ENCODE measurements at regions not wholly inside any gene's neighbourhood (a gene's known extent, or its start where the extent isn't known, plus 50 kb on each side); places are given as distances from the start of the nearest gene placed in this dataset.

GRCh38 chr10:117757086-117757720 lies 214.7 kb downstream of the EMX2 start:
- Histone ChIP-seq H3K36me3 (no peaks in the 10 kb centered on the region), H3K4me3 (no peak overlapping the region), H3K27me3 (peaks cover 0 to 3% of the 10 kb centered on the region in 2 donors), H3K4me1 (peaks cover 0 to 18% (median 7%) of the 10 kb centered on the region in 4 donors), H3K27ac (no peak overlapping the region), H3K9me3 (no peaks in the 10 kb centered on the region)
- no peak for DNase-seq
- intact Hi-C loops (cut with DNase I; ENCODE audit: low total_unique reads), result loop anchor here (10.0 kb wide), 1 partner anchor 192 kb away; no protein-coding TSS in a partner anchor
- no peak for TF ChIP-seq CTCF (IDR thresholded peaks at IDR 0.05)

- H3K27me3 ChIP-seq, result peaks cover 0 to 3% of the 10 kb centered on the region in 2 donors
- no peak for DNase-seq
- no peak for TF ChIP-seq CTCF (IDR thresholded peaks at IDR 0.05)
- H3K36me3 ChIP-seq, result no peaks in the 10 kb centered on the region
- H3K9me3 ChIP-seq, result no peaks in the 10 kb centered on the region
- peaks cover 0 to 23% (median 7%) of the 10 kb centered on the region in 4 donors for H3K4me1 ChIP-seq
- intact Hi-C loops (cut with DNase I; ENCODE audit: low total_unique reads), result loop anchor here (10.0 kb wide), 1 partner anchor 194 kb away; no protein-coding TSS in a partner anchor
- H3K4me3 ChIP-seq, result no peak overlapping the region
- no peak overlapping the region for H3K27ac ChIP-seq
These were observed 216.7 kb downstream of the EMX2 start for GRCh38 chr10:117759266-117759665.

- intact Hi-C loops (cut with DNase I; ENCODE audit: low total_unique reads), result no loop called here
- no peak for TF ChIP-seq CTCF (IDR thresholded peaks at IDR 0.05)
- no peak for DNase-seq
These were observed 219.1 kb downstream of the EMX2 start for GRCh38 chr10:117761695-117762094.

GRCh38 chr10:117762126-117762818 lies 219.7 kb downstream of the EMX2 start:
- TF ChIP-seq CTCF (IDR thresholded peaks at IDR 0.05), result no peak
- no peak for DNase-seq

More at GRCh38 chr10:117761695-117762094, 219.1 kb downstream of the EMX2 start:
- Histone ChIP-seq H3K36me3 (no peaks in the 10 kb centered on the region), H3K9me3 (no peaks in the 10 kb centered on the region), H3K27me3 (peaks cover 0 to 3% of the 10 kb centered on the region in 2 donors), H3K27ac (no peak overlapping the region), H3K4me3 (no peak overlapping the region), H3K4me1 (peaks cover 0 to 18% (median 7%) of the 10 kb centered on the region in 4 donors)

GRCh38 chr10:117762819-117763172 lies 220.2 kb downstream of the EMX2 start:
- peaks cover 0 to 7% (median 0%) of the 10 kb centered on the region in 4 donors for H3K4me1 ChIP-seq
- no peaks in the 10 kb centered on the region for H3K36me3 ChIP-seq
- no peak for TF ChIP-seq CTCF (IDR thresholded peaks at IDR 0.05)
- no peak overlapping the region for H3K27ac ChIP-seq
- intact Hi-C loops (cut with DNase I; ENCODE audit: low total_unique reads), result no loop called here
- H3K27me3 ChIP-seq, result peaks cover 0 to 3% of the 10 kb centered on the region in 2 donors
- H3K9me3 ChIP-seq, result no peaks in the 10 kb centered on the region
- H3K4me3 ChIP-seq, result no peak overlapping the region
- no peak for DNase-seq

More at GRCh38 chr10:117762126-117762818, 219.7 kb downstream of the EMX2 start:
- Histone ChIP-seq H3K4me3 (no peak overlapping the region), H3K36me3 (no peaks in the 10 kb centered on the region), H3K27ac (no peak overlapping the region), H3K27me3 (peaks cover 0 to 3% of the 10 kb centered on the region in 2 donors), H3K9me3 (no peaks in the 10 kb centered on the region), H3K4me1 (peaks cover 0 to 12% (median 3%) of the 10 kb centered on the region in 4 donors)
- intact Hi-C loops (cut with DNase I; ENCODE audit: low total_unique reads), result no loop called here
